ENCODE measurements at regions not wholly inside any gene's neighbourhood (a gene's known extent, or its start where the extent isn't known, plus 50 kb on each side); places are given as distances from the start of the nearest gene placed in this dataset.

DNA sequence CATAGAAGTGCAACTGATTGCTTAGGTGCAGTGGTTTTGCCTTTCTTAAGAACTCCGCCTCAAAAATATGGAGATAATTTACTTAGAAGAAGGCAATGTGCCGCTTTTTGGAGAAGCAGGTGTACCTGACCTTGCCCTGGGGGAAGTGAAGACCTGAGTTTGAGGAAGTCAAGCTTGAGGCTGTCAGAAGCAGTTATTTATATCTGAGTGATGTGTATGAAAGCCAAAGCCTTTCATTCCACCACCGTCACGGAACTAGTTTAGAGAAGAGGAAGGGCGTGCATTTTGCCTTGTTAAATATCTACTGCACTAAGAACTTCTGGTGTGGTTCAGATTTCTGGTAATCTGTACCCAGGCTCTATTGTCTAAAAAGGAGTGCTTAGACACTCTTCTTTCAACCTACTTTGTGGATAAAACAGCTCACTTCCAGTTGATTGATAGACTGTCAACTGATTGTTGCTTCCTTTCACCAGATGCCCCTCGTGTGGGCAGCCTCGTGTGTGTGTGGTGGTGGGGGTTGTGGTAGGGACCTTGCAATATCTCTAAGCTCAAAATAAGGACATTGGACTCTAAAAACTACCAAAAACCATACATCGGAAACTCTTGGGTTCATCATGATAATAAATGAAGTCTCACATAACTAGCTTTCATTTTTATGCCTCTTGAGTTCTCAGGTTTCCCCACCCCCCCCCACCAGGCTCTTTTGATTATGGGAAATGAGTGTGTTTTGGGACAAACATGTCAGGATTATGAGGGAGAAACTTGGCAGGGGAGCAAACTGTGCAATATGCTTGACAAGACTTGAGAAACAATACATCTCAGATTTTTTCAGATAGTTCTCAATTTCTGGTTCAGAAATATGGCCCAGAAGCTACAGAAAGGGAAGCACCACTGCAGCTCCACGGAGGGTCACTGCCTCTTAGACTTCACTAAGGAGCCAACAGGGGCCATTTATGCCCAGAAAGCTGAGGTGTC, 78.6 kb downstream of the ARF6 start:
- DNase-seq: peak; percentile 66

DNA sequence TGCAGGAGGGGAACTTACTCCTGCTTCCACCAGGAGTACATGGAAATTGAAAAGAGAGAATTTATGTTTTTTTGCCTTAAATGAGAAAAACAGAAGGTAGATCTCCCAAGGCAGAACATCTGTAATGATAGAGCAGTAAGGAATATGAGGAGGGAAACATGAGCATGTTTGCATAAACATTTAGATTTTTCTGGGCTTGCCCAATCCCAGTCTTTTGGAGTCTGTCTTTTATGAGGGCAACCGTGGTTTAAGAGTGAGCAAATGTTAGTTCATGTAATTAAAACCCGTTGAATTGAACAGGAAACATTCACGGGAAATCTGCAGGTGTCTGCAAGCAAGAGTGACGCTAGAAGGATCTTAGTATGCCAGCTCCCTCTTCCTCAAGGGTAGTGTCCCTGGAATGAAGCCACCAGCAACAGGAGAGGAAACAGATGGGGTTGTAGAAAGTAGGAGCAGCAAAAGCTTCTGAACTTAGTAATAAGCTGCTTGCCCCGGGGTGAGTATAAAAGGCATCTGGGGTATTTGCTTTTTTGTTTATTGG, 79.3 kb downstream of the ARF6 start:
- no peak for DNase-seq

DNA sequence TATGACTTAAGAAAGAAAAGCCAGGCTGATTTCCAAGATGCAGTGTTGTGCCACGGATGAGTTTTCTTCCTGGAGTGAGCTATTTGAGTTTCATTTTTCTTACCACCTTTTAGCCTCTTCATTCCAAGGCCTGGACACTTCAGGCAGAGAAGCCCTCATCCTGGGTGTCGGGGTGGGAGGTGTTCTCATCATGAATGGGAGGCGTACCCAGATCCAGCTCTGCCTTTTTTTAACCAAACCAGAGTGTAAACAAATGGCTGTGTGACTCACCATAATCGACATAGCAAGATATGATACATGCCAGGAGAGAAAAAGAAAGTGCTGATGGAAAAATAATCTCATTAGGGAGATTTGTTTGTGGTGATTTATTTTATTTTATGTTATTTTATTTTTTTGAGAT, 79.9 kb downstream of the ARF6 start:
- DNase-seq: peak; percentile 67

DNA sequence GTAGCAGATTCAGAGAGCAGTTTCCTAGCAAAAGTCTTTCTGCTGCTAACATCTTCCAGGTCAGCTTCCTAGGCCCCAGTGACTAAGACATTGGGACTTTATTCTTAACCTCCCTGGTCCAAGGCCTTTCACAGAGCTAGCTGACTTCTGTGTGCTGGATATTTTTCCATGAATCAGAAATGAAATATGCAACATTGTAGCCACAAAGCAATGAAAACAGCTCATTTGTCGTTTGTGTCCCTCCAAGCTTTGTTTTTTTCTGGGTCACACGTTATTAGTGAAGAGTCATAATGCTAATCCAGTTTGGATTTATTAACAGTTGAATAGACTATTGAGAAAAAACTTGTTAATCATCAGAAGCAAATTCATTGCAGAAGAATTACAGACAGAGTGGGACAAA, 82.4 kb downstream of the ARF6 start:
- DNase-seq: no peak

DNA sequence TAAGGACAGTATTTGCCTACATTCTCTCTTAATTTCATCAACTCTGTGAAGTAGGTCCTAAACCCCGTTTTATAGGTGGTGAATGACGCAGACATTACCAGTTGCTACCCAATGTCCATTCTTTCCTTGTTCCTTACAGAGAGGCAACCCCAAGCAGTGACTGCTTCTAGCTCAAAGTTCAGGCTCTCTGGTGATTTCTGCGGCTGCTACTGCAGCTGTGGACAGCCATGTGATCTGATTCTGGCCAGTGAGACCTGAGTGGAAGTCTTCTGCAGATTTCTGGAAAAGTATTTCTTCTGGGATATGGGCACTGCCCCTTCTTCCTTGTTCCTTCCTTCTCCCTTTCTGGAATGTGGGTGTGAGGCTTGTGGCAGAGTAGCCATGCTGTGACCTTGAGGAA, 82.9 kb downstream of the ARF6 start:
- no peak for DNase-seq

DNA sequence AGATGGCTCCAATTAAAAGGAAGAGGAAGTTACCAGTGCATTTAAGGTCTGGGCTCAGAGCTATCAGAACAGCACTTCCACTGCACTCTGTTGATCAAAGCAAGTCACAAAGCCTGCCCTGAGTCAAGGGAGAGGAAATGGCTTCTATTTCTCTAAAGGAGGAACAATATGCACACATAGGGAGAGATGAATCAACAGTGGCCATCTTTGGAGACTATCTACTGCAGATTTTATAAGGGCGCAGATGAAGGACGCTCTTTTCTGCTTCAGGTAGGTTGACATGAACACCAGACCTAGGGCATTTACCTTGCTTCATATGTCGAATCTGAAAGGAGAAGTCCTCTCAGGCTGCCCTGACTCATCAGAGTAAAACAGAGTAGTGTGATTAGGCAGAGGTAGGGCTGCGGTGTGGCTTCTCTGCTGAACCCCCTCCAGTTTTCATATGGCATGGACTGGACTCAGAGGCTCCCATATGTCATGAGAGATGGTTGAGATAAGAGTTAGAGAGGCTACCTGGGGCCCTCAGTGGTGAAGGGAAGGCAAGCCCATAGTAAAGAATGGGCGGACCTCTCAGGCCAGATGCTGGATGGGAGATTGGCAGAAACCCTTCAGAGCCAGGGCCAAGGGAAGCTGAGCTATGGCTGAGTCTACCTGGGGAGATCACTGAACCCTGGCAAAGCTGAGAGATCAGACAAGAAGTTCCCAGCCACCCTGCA, 84.4 kb downstream of the ARF6 start:
- peak; percentile 63 for DNase-seq

DNA sequence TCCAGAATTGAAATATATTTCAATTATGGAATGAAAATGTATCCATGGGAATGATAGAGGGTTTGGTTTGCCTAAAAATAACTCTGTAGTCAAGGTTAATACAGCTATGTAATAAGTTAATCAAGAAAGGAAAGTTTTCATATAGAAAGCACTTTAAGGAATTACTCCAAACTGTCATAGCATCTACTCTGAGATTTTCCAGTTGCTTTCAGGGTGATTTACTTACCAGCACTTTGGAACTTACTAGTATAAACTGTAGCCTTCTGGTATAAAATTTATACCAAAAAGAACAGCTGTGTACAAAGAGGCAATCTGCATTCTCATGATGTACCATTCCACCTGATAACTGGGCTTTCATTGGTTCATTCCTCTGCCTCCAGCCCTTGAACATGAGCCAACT, 87.1 kb downstream of the ARF6 start:
- no peak for DNase-seq

DNA sequence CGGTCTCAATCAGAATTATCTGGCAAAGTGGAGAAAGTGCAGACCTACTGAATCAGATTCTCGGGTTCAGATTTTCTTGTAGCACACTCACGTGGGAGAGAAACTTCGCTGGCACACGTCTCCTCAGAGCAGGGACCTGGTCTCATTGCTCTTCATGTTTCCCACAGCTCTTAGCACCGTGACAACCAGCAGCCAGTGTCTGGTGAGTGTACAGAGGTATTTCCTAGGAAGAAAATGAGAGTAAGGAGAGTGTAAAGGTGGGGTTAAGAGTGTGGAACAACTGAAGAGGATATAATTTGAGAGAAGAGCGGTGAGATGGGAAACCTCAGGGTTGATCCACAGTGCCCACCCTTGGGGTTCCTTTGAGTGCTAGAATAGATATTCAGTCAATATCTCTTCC, 89.2 kb downstream of the ARF6 start:
- DNase-seq: no peak

DNA sequence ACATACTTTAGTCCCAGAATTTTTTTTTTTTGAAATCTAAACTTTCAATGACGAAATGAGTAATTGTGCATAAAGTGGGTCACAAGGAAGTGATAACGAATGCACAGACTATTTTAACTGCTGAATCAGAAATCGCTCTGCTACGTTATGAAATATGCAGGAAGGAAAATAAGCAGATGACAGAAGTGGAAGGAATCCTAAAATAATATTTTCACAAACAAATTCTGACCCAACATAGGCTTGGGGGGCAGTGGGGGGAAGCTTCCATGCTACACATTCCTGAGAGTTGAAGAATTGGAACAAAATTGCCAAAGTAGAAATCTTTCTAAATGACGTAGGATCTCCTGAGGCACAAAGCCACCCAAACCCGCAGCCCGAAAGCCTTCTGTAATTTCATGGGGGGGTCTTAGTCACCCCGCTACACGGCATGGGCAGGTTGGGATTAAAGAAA, 89.6 kb downstream of the ARF6 start:
- peak; percentile 42 for DNase-seq

DNA sequence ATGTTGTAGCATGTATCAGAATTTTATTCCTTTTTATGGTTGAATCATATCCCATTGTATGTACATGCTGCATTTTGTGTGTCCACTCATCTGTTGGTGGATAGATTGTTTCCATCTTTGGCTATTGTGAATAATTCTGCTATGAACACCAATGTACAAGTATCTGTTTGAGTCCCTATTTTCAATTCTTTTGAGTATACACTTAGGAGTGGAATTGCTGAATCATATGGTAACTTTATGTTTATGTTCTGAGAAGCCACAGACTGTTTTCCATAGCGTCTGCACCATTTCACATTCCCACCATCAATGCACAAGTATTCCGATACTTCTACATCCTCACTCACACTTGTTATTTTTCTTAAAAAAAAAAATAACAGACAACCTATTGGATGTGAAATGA, 91.5 kb downstream of the ARF6 start:
- DNase-seq: no peak

DNA sequence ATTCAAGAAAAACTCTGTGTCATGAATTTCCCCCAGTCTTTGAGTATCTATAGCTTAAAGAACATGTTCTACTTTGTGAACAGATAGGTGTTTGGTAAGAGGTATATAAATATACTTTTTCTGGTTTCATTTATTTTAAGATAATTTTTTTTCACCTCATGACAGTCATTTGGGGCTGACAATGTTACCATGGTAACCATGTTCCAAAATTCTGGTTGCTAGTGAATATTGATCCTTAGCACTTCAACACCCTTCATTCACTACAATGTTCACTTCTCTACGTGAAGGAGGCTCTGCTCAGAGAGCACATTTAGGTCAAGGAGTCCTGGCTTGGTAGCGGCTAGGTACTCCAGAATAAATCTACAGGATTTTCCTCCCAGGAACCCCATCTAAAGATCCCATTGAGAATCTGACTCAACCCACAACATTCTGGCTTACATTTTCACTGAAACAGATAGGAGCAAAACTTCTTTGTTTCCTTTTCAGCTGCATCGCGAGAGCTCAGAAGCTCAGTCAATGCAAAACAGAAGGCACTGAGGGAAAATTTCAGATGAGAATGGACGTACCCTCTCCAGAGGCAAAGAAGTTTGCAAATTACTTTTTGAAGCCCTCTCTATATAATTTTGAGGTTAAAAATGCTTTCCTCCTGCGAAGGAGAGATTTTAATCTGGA, 93.6 kb downstream of the ARF6 start:
- no peak for DNase-seq

DNA sequence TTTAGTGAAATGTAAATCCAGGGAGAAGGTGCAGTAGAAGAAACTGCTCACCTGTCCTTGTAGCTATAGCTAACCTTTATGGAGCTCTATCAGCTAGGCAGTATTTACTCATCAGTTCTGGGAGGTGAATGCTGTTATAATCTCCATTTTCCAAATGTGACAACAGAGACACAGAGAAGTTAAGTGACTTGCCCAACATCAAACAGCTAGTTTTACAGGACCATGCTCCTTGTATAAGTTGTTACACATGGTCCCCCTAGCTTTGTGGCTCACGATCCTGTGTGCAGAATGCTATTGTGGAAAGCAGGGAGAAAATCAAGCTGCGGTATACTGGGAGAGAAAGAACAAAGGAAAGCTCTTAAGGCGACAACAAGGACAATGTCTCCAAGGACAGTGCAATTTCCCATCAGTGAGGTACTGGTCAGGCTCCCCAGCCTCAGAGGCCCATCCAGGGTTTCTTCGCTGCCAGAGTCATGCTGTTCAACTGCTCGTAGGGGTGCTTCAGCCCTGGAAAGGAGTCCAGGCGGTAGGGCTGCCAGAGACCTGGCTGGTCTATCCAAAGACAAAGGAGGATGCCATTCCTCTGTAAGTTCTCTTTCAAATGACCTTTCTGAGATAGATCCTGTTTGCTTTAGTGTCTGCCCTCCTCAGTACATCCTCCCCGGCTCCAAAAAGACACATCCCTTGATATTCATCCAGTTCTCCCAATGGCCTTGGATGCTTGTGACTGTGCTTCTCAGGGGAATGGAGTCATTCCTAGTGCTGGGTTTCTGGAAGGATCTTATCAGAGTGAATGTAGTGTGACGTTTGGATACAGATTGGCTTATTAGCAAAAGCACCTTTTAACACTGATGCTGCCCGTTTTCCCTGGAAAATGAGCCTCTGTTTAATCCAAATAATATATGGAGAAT, 95.5 kb downstream of the ARF6 start:
- DNase-seq: no peak

DNA sequence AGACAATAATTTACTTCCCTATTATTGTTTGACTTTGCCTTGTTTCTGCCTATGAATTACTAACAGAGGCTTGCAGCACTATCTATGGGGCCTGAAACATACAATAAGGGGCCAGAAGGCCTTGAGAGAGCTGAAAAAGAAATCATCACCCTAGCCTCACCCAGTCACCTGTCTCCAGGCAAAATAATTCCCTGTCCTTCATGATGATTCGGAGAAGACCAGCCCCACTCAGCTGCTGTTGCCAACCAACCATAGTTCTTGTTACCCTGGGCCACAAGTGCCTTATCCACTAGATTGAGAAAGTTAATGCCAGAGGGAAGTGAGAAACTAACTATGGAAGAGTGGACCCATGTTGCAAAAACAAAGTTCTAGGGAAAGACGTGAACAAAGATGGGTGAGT, 97.1 kb downstream of the ARF6 start:
- no peak for DNase-seq

DNA sequence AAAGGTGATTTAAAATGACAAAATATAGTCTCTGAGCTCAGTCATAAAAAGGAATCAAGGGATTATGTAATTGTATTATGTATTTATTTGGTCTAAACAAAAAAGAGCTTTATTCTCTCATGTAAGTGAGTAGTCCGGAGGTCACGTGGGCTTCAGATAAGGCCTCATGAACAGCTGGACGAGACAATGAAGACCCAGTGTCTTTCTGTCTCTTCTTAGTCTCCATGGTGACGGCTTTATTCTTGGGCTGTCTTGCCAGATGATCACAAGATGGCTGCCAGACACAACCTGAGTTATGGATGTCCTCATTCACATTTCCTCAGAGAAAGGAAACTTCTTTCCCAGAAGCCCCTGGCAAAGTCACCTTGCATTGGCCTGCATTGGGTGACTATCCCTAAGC, 98.6 kb downstream of the ARF6 start:
- DNase-seq: no peak

DNA sequence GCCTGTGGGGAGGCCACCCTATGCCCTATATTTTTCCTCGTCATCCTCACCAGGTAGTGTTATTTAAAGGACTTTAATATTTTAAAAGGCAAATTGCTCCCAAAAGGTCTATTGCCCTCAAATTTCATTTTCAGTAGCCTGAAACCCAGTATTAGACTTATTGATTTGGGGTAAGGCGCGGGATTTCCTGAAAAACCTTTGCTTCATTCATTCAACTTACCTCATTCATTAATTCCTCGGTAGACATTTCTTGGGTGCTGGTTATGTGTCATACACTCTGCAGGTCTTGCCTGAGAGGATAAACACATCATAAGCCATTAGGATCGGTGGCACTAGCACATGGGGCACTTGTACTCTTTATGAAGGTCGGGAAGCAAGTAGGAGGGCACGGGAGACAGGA, 99.2 kb downstream of the ARF6 start:
- no peak for DNase-seq

DNA sequence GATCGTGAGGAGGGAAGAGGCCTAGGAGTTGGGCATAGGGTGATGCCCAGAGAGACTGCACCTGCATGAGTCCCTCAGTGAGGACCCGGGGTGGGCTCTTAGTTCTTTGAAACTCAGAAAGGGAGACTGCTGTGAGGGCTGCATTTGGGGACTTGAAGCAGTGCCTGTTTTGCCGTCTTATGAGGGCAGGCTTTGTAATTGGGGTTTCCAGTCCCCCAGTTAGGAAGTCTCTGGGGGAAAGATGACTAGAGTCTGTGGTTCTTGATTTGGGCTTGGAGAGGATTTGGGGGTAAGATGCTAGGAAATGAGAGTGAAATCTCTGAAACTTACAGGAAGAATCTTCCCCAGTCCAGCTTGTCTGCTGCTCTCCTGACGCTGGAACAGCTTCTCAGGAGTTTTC, 99.6 kb downstream of the ARF6 start:
- DNase-seq: no peak

DNA sequence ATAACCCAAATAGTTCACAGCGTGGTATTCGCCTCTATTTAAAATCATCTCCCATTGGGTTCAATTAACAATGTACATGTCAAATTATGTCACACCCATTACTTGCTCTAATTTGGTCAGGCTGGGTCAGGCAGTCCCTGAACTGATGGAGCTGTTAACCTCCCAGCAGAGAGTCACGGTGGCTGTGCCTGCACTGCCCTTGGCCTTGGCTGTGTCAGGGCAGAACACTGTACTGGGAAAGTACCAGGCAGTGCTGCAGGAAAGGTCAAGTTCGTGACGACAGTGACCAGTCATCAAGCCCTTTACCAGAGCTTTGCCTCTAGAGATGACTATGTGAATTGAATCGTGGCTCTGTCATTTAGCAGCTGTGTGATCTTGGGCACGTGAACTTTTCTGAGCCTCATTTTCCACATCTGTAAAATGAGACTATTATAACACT, 100.0 kb downstream of the ARF6 start:
- DNase-seq: no peak

DNA sequence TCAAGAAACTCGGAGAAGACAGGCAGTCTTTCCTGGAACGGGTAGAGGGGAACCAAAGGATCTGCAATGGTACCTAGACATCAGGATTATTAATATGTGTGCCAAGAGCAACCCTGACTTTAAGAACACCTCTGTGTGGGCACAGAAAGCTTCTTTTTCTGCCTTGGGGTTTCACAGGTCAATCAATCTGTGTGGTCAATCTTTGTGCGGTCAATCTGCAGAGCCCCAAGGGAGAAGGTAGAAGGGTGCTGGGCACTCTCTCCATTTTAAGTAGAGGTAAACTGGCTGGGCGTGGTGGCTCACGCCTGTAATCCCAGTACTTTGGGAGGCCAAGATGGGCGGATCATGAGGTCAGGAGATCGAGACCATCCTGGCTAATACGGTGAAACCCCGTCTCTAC, 100.7 kb downstream of the ARF6 start:
- no peak for DNase-seq

DNA sequence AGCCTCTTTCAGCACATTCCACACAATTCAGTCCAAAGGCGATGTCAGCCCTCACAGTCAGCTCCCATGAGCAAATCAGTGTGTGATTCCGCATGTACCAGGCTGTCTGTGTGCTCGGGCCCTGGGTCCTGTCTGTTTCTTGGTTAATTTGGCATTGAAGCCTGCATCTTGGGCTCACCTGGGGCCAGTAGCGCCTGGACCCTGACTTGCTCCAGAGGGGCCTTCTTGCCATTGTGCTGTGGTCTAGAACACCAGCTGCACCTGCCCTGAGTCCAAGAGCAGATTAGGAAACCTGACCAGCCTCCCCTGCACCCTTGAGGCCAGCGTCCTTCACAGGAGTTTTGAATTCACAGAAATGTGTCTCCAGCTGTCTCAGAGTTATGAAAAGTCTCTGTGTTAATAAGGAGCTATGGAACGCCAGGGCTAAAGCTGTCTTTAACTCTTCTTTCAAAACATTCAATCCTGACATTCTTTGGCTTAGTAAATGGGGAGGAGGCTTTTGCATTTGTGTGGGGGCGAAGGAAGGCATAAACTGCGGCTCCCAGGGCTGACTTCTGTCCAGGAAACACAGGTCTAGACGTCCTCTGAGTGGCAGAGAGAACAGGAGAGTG, 102.2 kb downstream of the ARF6 start:
- DNase-seq: no peak

DNA sequence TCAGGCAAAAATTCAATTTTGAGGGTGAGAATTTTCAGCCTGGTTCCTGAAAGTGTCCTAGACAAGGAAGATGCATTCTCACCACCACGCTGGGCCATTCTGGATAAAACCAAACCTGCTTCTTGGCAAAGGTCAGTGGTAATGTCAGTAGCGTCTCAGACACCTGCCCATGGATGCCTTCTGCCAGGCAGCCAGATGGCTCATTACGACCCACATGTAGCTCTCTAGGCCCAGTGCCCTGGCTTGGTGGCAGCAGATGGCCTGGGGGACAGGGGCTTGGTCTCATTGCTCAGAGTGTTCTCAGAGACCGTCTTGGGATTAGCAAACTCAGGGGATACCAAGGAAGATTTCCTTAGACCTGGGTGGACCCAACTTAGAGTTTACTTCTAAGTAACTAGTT, 105.1 kb downstream of the ARF6 start:
- no peak for DNase-seq

DNA sequence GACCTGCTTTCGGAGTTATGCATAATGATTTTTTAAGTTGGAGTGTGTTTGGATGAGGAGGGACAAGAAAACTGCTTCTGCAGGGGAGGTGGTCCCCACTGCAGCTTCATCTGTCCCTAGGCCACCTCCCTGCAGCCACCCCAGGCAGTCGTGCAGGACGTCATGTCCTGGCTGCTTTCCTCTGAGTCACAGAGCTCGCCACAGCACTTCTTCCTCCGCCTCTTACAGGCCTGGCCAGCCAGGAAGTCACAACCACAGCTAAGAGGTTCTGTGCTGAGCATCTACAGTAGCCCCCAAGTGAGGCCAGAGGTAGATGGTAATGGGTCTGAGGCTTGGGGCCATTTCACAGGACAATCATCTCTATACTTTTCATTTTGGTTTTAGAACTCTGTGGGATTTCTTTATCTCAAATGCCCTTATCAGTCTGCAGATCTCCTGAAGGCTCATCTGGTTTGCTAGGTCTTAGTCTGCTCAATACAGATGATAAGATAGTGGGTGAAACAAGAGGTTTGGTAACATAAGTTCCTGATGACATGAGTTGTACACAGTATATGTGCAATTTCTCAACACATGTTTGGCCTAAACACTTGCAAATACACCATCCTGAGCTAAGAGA, 106.4 kb downstream of the ARF6 start:
- peak; percentile 80 for DNase-seq

Measured in CD4-positive, alpha-beta T cell treated with Interleukin-17A for 4 hours (primary cell).